D721Med (cell line): ENCODE measurements at regions not wholly inside any gene's neighbourhood (a gene's known extent, or its start where the extent isn't known, plus 50 kb on each side); places are given as distances from the start of the nearest gene placed in this dataset.

ENCODE experiments used
- DNase-seq: peaks from one replicate; pipeline ENCODE4 v3.0.0; 2011; ENCODE audit warnings: low spot score; ENCODE audit not compliant: insufficient read length
- FAIRE-seq: peaks from 2 replicates; lab custom pipeline; 2011; peaks lifted over from hg19 to GRCh38; lab: Jason Lieb, UNC
- TF ChIP-seq, protein P1 (sequence below): IDR thresholded peaks from 2 replicates; pipeline ENCODE4 v1.5.1; 2012; ENCODE audit warnings: mild to moderate bottlenecking, control low read depth; ENCODE audit not compliant: insufficient read depth; ENCODE audit errors: missing control alignments

DNA sequence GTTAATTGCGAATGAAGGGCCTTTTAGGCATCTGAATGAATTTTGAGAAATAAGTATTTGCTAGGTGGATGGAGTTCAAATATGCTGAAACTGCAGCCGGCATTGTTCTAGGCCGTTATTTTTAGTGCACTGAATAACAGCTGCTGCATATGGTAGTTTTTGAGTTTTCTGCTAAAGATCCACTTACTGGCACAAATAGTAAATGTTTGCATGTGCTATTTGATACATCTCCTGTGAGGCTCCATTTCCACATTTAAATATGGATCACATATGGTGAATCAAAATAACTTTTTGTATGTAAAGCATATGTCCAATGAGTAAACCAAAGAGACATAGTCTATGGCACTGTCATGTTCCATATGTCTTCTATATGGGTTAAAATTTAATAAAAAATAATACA is 56.7 kb upstream of the CNTN4 start:
- no peak for FAIRE-seq
- TF ChIP-seq, protein P1, sequence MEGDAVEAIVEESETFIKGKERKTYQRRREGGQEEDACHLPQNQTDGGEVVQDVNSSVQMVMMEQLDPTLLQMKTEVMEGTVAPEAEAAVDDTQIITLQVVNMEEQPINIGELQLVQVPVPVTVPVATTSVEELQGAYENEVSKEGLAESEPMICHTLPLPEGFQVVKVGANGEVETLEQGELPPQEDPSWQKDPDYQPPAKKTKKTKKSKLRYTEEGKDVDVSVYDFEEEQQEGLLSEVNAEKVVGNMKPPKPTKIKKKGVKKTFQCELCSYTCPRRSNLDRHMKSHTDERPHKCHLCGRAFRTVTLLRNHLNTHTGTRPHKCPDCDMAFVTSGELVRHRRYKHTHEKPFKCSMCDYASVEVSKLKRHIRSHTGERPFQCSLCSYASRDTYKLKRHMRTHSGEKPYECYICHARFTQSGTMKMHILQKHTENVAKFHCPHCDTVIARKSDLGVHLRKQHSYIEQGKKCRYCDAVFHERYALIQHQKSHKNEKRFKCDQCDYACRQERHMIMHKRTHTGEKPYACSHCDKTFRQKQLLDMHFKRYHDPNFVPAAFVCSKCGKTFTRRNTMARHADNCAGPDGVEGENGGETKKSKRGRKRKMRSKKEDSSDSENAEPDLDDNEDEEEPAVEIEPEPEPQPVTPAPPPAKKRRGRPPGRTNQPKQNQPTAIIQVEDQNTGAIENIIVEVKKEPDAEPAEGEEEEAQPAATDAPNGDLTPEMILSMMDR, result no peak
- no peak for DNase-seq
